Ishikawa (cell line): ENCODE measurements at regions not wholly inside any gene's neighbourhood (a gene's known extent, or its start where the extent isn't known, plus 50 kb on each side); places are given as distances from the start of the nearest gene placed in this dataset.

Source experiments
- CEBPB ChIP-seq: IDR thresholded peaks from 2 replicates; pipeline ENCODE4 v1.6.1; 2012
- CREB1 ChIP-seq: IDR thresholded peaks from 2 replicates; pipeline ENCODE4 v1.6.1; 2012; ENCODE audit warnings: low read depth
- EGR1 ChIP-seq: IDR thresholded peaks from 2 replicates; pipeline ENCODE4 v1.6.1; 2012
- EP300 ChIP-seq: IDR thresholded peaks from 2 replicates; pipeline ENCODE4 v1.6.1; 2012; ENCODE audit warnings: borderline replicate concordance
- FOXM1 ChIP-seq: IDR thresholded peaks from 2 replicates; pipeline ENCODE4 v1.6.1; 2012; ENCODE audit warnings: low read depth, borderline replicate concordance
- NFIC ChIP-seq: IDR thresholded peaks from 2 replicates; pipeline ENCODE4 v1.6.1; 2012
- RAD21 ChIP-seq: IDR thresholded peaks from 2 replicates; pipeline ENCODE4 v1.6.1; 2012; ENCODE audit warnings: low read depth
- TAF1 ChIP-seq: IDR thresholded peaks from 2 replicates; pipeline ENCODE4 v1.6.1; 2012; ENCODE audit warnings: low read depth, mild to moderate bottlenecking
- TCF12 ChIP-seq: IDR thresholded peaks from 2 replicates; pipeline ENCODE4 v1.6.1; 2012; ENCODE audit warnings: low read depth
- YY1 ChIP-seq: IDR thresholded peaks from 2 replicates; pipeline ENCODE4 v1.6.1; 2012; ENCODE audit warnings: low read depth
- TF ChIP-seq, protein P1 (sequence below): IDR thresholded peaks from 2 replicates; pipeline ENCODE4 v1.6.1; 2012; ENCODE audit warnings: low read depth, mild to moderate bottlenecking
- TF ChIP-seq, protein P2 (sequence below): IDR thresholded peaks from 2 replicates; pipeline ENCODE4 v1.6.1; 2012
- TF ChIP-seq, protein P3 (sequence below): IDR thresholded peaks from 2 replicates; pipeline ENCODE4 v1.6.1; 2012

DNA sequence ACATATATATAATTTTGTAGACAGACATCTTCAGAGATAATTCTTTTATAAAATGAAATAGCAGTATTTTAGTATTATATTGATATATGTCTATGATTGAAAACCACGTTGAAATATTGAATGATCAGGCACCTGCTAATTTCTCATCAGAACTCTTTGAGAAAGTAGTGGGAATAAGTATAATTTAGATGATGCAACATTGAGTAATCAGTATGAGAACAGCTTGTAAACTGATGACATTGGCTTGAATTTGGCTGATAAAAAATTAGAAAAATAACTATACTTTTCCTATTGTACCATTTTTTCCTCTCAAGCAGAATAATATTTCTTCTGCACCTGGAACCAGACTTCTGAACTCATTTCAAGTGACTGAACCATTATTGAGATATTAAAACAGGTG is 1316.8 kb downstream of the NCAM2 start:
- TF ChIP-seq TAF1 (no peak), FOXM1 (no peak), CEBPB (no peak), RAD21 (no peak), EP300 (no peak), YY1 (no peak), TCF12 (no peak), EGR1 (no peak), CREB1 (no peak), NFIC (no peak)
- TF ChIP-seq, protein P1, sequence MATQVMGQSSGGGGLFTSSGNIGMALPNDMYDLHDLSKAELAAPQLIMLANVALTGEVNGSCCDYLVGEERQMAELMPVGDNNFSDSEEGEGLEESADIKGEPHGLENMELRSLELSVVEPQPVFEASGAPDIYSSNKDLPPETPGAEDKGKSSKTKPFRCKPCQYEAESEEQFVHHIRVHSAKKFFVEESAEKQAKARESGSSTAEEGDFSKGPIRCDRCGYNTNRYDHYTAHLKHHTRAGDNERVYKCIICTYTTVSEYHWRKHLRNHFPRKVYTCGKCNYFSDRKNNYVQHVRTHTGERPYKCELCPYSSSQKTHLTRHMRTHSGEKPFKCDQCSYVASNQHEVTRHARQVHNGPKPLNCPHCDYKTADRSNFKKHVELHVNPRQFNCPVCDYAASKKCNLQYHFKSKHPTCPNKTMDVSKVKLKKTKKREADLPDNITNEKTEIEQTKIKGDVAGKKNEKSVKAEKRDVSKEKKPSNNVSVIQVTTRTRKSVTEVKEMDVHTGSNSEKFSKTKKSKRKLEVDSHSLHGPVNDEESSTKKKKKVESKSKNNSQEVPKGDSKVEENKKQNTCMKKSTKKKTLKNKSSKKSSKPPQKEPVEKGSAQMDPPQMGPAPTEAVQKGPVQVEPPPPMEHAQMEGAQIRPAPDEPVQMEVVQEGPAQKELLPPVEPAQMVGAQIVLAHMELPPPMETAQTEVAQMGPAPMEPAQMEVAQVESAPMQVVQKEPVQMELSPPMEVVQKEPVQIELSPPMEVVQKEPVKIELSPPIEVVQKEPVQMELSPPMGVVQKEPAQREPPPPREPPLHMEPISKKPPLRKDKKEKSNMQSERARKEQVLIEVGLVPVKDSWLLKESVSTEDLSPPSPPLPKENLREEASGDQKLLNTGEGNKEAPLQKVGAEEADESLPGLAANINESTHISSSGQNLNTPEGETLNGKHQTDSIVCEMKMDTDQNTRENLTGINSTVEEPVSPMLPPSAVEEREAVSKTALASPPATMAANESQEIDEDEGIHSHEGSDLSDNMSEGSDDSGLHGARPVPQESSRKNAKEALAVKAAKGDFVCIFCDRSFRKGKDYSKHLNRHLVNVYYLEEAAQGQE, result no peak
- TF ChIP-seq, protein P2, sequence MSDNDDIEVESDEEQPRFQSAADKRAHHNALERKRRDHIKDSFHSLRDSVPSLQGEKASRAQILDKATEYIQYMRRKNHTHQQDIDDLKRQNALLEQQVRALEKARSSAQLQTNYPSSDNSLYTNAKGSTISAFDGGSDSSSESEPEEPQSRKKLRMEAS, result no peak
- TF ChIP-seq, protein P3, sequence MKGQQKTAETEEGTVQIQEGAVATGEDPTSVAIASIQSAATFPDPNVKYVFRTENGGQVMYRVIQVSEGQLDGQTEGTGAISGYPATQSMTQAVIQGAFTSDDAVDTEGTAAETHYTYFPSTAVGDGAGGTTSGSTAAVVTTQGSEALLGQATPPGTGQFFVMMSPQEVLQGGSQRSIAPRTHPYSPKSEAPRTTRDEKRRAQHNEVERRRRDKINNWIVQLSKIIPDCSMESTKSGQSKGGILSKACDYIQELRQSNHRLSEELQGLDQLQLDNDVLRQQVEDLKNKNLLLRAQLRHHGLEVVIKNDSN, result no peak
